GM12878 (cell line): ENCODE measurements at regions not wholly inside any gene's neighbourhood (a gene's known extent, or its start where the extent isn't known, plus 50 kb on each side); places are given as distances from the start of the nearest gene placed in this dataset.

Source experiments
- ATAC-seq: fragments of 200-7000 bp; cut with Tn5 transposase; 3 replicates; pipeline ENCODE4 v1.9.1; 2020; ENCODE audit warnings: mild to moderate bottlenecking, moderate library complexity
- BruUV-seq: library from RNA; stranded (reverse); fragments of 400-500 nt; replicated peaks from 2 replicates; lab custom pipeline; 2021; lab: Mats Ljungman, UMichigan
- CTCF ChIA-PET: fragments of 300-600 bp; sonication (Branson Sonifier 250); formaldehyde crosslinking; extraction: SDS; loops from one replicate; lab custom pipeline; 2021; ENCODE audit warnings: inconsistent platforms; lab: Yijun Ruan, JAX
- POLR2A ChIA-PET: fragments of 350-600 bp; formaldehyde crosslinking; extraction: SDS; loops from one replicate; lab custom pipeline; 2021; ENCODE audit warnings: inconsistent platforms; lab: Charles Lee
- RAD21 ChIA-PET: fragments of 300-600 bp; sonication (Branson Sonifier 250); formaldehyde crosslinking; loops from one replicate; lab custom pipeline; 2023; ENCODE audit warnings: antibody characterized with exemption; ENCODE audit not compliant: unreplicated experiment; lab: Charles Lee
- SMC1A ChIA-PET: fragments of 300-600 bp; sonication (Branson Sonifier 250); formaldehyde crosslinking; loops from one replicate; lab custom pipeline; 2023; ENCODE audit not compliant: unreplicated experiment, uncharacterized antibody; lab: Charles Lee
- DNase-seq: peaks from one replicate; pipeline ENCODE4 v3.0.0-alpha.2; 2011; ENCODE audit warnings: low read depth, low spot score
- FAIRE-seq: peaks from 3 replicates; lab custom pipeline; 2011; peaks lifted over from hg19 to GRCh38; lab: Jason Lieb, UNC
- H2AFZ ChIP-seq: 2 replicates; pipeline ENCODE4 v1.6.0; 2011; ENCODE audit warnings: low read depth, low read length, control low read depth; ENCODE audit not compliant: control insufficient read depth
- H3K27ac ChIP-seq: 2 replicates; pipeline ENCODE4 v1.5.1; 2011; ENCODE audit warnings: control low read depth; ENCODE audit not compliant: control insufficient read depth, insufficient read depth
- H3K27me3 ChIP-seq, 2 experiments: replicated peaks in 1 of 2; 2 replicates each; pipeline versions ENCODE4 v1.6.0 to v1.6.1; 2011; ENCODE audit warnings: low read length in 1 of 2; ENCODE audit not compliant: control insufficient read depth in 2 of 2, insufficient read depth in 2 of 2
- H3K36me3 ChIP-seq, 2 experiments: 2 replicates each; pipeline ENCODE4 v1.5.1; 2011; ENCODE audit warnings: low read length in 1 of 2; ENCODE audit not compliant: control insufficient read depth in 2 of 2, insufficient read depth in 2 of 2
- H3K4me1 ChIP-seq: 2 replicates; pipeline ENCODE4 v1.6.1; 2011; ENCODE audit warnings: mild to moderate bottlenecking, low read length, moderate library complexity, mixed read lengths; ENCODE audit not compliant: control insufficient read depth, insufficient read depth
- H3K4me2 ChIP-seq: 2 replicates; pipeline ENCODE4 v1.6.0; 2011; ENCODE audit warnings: control low read depth; ENCODE audit not compliant: control insufficient read depth, insufficient read depth
- H3K4me3 ChIP-seq: fragments of 200-600 bp; sonication (generic); 2 replicates; pipeline ENCODE4 v1.5.1; 2016
- H3K79me2 ChIP-seq: 2 replicates; pipeline ENCODE4 v1.6.0; 2011; ENCODE audit warnings: low read length; ENCODE audit not compliant: control insufficient read depth, insufficient read depth
- H3K9ac ChIP-seq: 2 replicates; pipeline ENCODE4 v1.8.0; 2011; ENCODE audit warnings: low read length, control low read depth, mixed read lengths; ENCODE audit not compliant: control insufficient read depth, insufficient read depth
- H3K9me3 ChIP-seq: replicated peaks from 3 replicates; pipeline ENCODE4 v1.5.1; 2011; ENCODE audit warnings: mild to moderate bottlenecking, low read length; ENCODE audit not compliant: control insufficient read depth, insufficient read depth
- H4K20me1 ChIP-seq: 2 replicates; pipeline ENCODE4 v1.6.0; 2011; ENCODE audit not compliant: control insufficient read depth, insufficient read depth
- BCLAF1 ChIP-seq: fragments of 450-650 bp; IDR thresholded peaks from 2 replicates; pipeline ENCODE4 v1.6.1; 2017; ENCODE audit warnings: antibody characterized with exemption, mild to moderate bottlenecking, moderate library complexity
- CHD4 ChIP-seq: fragments of 200-600 bp; sonication (generic); IDR thresholded peaks from 2 replicates; pipeline ENCODE4 v1.6.1; 2016; ENCODE audit warnings: mild to moderate bottlenecking
- EZH2 ChIP-seq: IDR thresholded peaks from 2 replicates; pipeline ENCODE4 v1.6.1; 2012; ENCODE audit warnings: low read depth, mild to moderate bottlenecking, control low read depth, inconsistent platforms, low read length, borderline replicate concordance; ENCODE audit not compliant: control insufficient read depth
- JUNB ChIP-seq: IDR thresholded peaks from 2 replicates; pipeline ENCODE4 v1.6.1; 2016; ENCODE audit warnings: antibody characterized with exemption, mild to moderate bottlenecking
- KLF5 ChIP-seq: fragments of 450-650 bp; IDR thresholded peaks from 2 replicates; pipeline ENCODE4 v1.6.1; 2014; ENCODE audit warnings: mild to moderate bottlenecking; ENCODE audit not compliant: partially characterized antibody
- NR2C2 ChIP-seq: IDR thresholded peaks from 2 replicates; pipeline ENCODE4 v1.6.1; 2011; ENCODE audit warnings: borderline replicate concordance, low read depth; ENCODE audit not compliant: control insufficient read depth, insufficient read length
- RFX5 ChIP-seq: IDR thresholded peaks from 2 replicates; pipeline ENCODE4 v1.6.1; 2011; ENCODE audit warnings: low read depth, low read length, improper control_type of control experiment
- SMC3 ChIP-seq: IDR thresholded peaks from 2 replicates; pipeline ENCODE4 v1.6.1; 2011; ENCODE audit warnings: low read length, improper control_type of control experiment, borderline replicate concordance
- WGBS: methylation state at CpG from one replicate; pipeline ENCODE4 v1.1.6; 2016; ENCODE audit warnings: low lambda C conversion rate; ENCODE audit not compliant: insufficient replicate concordance, insufficient coverage; ENCODE audit errors: missing lambda C conversion rate; 5-methylcytosine and 5-hydroxymethylcytosine counted together
- in situ Hi-C: fragments of 300-500 bp; cut with MboI; formaldehyde crosslinking; loops from 9 replicates; pipeline ENCODE4 v1.14.3; 2018; ENCODE audit warnings: mixed read lengths
- intact Hi-C: fragments of 100-400 bp; cut with micrococcal nuclease; formaldehyde crosslinking; loops from one replicate; pipeline ENCODE4 v1.14.2; 2022; ENCODE audit not compliant: unreplicated experiment

- ChIA-PET SMC1A (no interaction called here), RAD21 (no interaction called here), CTCF (interaction anchor here (0.9 kb wide), 1 partner anchor 25 kb away, joined by 3 read pairs; no protein-coding TSS in a partner anchor), POLR2A (no interaction called here)
- no peak overlapping the region for H3K9ac ChIP-seq
- no peak overlapping the region for H3K27ac ChIP-seq
- whole genome bisulfite sequencing: 47% methylated on average over 4 of the region's 4 CpGs
- no TSS peak for BruUV-seq
- TF ChIP-seq EZH2 (no peak), RFX5 (no peak), KLF5 (no peak), BCLAF1 (no peak), NR2C2 (no peak), CHD4 (no peak), JUNB (no peak), SMC3 (no peak)
- H3K9me3 ChIP-seq: no peaks in the 10 kb centered on the region
- H3K4me3 ChIP-seq: no peak overlapping the region
- H3K79me2 ChIP-seq: no peaks in the 10 kb centered on the region
- no peak for ATAC-seq
- in situ Hi-C loops (no loop called here), intact Hi-C loops (no loop called here)
- H3K36me3 ChIP-seq: no peaks in the 10 kb centered on the region
- no peak overlapping the region for H2AFZ ChIP-seq
- no peaks in the 10 kb centered on the region for H4K20me1 ChIP-seq
- DNase-seq: no peak
- H3K4me1 ChIP-seq: no peaks in the 10 kb centered on the region; the same call in 1 of the 2 replicates
- H3K27me3 ChIP-seq: no peaks in the 10 kb centered on the region; a peak in 1 of 4 replicates
- no peak overlapping the region for H3K4me2 ChIP-seq
- FAIRE-seq: no peak
Measured at GRCh38 chr7:11252011-11252607, 278.4 kb downstream of the PHF14 start.
